ENCODE measurements at regions not wholly inside any gene's neighbourhood (a gene's known extent, or its start where the extent isn't known, plus 50 kb on each side); places are given as distances from the start of the nearest gene placed in this dataset.

DNA sequence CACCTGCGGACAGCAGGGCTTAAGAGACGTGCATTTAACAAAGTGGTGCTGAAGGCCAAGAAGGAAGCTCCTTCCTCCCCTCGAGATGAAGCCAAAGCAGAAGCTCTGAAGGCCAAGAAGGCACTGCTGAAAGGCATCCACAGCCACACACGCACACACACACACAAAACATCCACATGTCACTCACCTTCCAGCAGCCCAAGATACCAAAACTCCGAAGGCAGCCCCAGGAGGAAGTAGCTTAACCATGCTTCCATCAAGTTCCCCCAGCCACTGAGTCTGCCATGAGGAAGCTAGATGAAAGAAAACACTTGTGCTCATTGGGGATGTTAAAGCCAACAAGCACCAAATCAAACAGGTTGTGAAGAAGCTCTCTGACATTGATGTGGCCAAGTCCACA is 175.7 kb upstream of the POU3F3 start:
- no peak for DNase-seq (ENCODE audit: low read depth)

GRCh38 chr2:104685591-104685990 is 168.3 kb upstream of the POU3F3 start:
- no peak for DNase-seq (ENCODE audit: low read depth)

DNA sequence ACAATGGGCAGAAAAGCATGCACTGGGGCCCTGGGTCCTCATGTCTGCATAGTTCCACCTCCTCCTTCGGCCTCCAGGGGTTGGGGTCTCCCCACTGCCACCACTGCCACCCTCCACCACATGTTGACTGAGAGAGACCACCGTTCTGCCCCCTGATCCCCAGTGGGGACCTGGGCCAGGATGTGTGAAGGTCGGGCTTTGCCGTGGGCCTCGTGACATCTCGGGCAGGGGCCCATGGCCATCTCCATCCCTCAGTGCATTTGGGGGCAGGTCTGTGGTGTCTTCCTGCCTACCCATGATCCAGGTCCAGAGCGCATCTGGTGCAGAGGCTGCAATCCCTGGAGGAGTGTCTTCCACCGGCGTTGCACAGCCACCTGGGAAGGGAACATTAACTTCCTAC is 166.8 kb upstream of the POU3F3 start:
- no peak for DNase-seq (ENCODE audit: low read depth)

GRCh38 chr2:104690255-104690984 is 163.5 kb upstream of the POU3F3 start:
- DNase-seq (ENCODE audit: low read depth), result no peak

DNA sequence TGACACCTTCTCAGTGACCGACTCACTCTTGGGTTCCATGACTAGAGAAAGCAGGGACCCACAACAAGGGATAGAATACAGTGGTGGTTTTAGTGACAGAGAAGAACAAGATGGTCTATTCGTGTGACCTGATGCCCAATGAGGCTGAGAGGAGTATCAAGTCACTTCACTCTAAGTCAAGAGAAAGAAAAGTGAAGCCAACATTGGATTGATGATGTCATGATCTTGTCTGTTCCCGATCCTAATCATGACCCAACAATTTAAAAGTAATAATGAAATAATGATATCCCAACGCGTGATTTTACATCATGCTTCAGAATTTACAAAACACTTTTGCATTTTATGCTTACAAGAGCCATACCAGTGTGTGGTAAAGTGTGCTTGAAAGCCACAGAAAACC is 155.6 kb upstream of the POU3F3 start:
- no peak for DNase-seq (ENCODE audit: low read depth)

- no peak for DNase-seq (ENCODE audit: low read depth)
Measured at GRCh38 chr2:104701411-104701911, 152.5 kb upstream of the POU3F3 start.

- no peak for DNase-seq (ENCODE audit: low read depth)
Measured at GRCh38 chr2:104702031-104702850, 151.7 kb upstream of the POU3F3 start.

DNA sequence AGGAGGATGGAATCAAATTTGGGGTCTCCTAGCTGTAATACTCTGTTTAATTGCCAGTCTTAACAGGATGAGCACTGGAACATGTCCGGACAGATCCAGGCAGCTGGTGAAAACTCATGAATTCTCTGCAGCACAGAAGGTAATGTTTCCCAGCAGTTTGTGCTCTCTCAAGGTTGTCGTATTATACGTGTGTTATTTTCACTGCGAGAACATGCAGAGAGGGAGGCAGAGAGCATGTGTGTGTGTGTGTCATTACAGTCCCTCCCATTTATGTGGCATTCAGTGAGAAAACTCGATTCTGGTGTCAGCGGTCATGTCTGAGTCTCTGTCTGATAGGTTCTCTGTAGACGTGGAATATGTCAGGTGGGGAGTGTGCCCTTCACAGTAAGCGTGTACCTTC is 150.2 kb upstream of the POU3F3 start:
- DNase-seq (ENCODE audit: low read depth), result no peak

DNA sequence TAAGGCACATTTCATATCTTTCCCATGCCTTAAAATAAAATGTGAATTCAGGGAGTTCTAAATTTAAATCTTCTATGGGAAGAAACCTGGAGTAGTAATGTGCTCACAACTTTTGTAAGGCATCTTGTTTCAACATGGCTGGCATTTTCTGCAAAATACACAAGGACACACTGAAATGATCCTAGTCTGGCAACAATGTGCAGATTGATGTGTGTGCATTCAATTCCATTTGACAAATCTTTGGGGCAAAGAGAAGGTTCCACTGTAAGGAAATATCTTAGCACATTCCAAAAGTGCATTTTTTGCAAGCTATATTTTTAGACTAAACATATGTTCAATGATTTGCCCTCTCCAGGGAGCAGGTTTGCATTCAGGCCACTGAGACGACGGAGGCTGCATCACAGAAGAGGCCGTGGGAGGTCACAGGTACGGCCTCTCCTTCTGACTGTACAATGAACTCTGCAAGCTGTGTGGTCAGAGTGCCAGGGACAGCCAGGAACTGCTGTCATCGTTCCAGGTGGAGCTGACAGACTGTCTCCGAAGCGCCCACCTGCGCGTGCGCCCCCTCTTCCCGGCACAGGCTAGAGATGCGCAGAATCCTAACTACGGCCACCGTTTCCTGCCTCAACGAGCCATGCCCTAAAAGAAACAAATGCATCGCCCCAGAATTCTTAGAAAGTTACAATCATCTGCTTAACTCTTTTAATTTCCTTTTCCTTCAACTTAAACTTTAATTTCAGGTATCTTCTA is 149.2 kb upstream of the POU3F3 start:
- no peak for DNase-seq (ENCODE audit: low read depth)

DNA sequence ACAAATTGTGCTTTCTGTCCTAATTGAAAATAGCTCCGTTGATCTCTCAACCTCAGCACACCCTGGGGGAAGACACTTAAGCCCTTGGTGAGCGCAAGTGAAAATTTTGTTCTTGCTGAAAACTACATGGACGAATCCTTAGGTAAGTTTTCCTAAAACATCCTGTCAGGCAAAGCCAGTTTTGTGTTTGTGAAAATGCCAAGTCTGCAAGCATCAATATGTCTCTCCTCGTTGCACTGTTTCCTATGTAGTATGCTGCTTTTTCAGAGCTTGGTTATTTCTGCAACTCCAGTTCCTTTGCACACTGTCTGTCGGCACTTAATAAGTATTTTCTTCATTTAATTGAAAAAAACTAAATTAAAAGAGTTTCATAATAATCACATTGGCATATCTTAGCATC is 146.9 kb upstream of the POU3F3 start:
- no peak for DNase-seq (ENCODE audit: low read depth)

DNA sequence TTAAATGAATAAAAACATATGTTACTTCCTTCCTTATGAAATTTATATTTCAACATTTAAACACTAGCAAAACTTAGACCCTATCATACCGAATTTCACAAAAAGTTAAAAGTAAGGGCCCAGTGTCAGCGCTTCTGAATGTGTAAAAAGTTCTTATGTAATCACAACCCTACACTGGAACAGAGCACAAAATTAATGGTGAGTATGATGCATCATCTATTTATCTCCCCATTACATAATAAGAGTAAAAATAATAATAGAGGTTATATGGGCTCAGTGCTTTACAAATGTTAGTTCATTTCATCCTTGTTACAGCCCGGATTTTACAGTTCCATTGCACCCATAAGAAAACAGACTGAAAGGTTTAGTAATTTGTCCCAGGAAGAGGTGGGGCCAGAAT is 144.9 kb upstream of the POU3F3 start:
- no peak for DNase-seq (ENCODE audit: low read depth)

GRCh38 chr2:104716061-104716460 is 137.9 kb upstream of the POU3F3 start:
- no peak for DNase-seq (ENCODE audit: low read depth)

DNA sequence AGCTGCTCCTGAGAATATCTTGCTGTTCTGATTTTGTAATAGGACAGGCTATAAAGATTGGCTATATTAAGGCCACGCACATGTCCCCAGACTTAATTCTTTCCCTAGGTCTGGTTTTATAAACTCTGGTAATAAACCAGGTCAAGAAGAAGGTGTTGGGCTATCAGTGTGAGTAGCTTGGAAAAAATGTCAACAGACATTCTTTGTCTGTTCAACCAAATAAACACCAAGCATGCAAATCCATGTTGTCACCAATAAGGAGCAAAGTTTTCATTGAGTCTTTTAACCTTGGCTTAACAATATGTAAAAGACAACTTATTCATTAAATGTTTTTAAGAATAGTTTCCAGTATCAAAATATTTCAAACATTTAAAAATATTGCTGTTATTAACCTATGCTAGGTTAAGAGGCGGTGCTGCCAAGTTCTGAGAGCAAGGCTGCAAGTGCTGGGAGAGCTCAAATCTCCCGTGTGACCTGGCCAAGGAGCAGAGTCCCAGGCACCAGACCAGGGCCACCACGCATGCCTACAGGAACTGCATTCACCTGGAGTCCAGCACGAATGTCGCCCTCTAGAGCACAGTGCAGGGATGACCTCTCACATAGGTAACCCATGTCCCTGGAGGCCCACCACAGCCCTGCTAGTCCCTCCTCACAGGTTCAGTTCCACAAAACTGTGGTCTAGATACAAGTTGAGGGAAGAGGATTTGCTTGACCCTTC is 120.5 kb upstream of the POU3F3 start:
- no peak for DNase-seq (ENCODE audit: low read depth)

DNA sequence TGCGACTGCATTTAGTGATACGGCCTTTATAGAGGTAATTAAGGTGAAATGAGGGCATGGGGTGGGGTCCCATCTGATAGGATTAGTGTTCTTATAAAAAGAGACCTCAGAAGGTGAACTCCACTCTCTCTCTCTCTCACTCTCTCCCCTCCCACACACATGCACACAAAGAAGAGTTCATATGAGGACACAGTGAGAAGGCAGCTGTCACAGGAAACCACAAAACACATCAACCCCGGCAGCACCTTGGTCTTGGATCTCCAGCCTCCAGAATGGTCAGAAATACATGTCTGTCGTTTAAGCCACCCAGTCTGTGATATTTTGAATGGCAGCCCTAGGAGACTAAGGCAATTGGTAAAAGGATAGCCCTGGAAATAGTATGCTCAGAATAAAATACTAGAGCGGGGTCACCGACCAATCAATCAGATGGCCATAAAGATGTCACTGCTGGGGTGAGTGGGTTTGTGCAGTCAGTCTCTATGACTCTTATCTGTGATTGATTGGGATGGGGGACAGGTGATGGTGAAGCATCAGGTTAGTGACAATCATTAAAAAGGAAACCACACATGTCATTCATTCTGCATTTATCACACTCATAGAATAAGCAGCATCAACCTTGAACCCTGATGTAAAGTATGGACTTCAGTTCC is 118.9 kb upstream of the POU3F3 start:
- DNase-seq (ENCODE audit: low read depth), result peak; percentile 53

- DNase-seq (ENCODE audit: low read depth), result peak; percentile 63
Measured at GRCh38 chr2:104736026-104736425, 117.9 kb upstream of the POU3F3 start.

GRCh38 chr2:104741860-104742259 is 112.1 kb upstream of the POU3F3 start:
- DNase-seq (ENCODE audit: low read depth), result no peak

DNA sequence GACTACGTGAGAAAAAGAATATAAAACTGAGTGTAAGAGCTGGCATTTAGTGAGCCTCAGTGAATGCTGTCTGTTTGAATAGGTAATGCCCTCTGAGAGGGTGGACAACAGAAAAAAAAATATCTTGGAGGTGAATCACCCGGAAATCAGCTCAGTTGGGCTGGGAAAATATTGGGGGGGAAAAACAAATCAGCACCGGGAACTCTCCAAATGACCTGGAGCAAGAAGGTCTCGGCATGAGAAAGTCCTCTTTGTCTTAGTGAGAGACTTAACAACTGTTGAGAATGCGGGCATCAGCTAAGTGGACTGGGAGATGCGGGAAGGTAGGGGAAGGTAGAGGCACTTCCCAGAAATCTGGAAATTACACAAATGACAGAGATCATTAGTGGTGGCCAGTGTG is 109.4 kb upstream of the POU3F3 start:
- DNase-seq (ENCODE audit: low read depth), result peak; percentile 41

- no peak for DNase-seq (ENCODE audit: low read depth)
Measured at GRCh38 chr2:104745846-104746245, 108.1 kb upstream of the POU3F3 start.

- DNase-seq (ENCODE audit: low read depth), result no peak
Measured at GRCh38 chr2:104746299-104746698, 107.6 kb upstream of the POU3F3 start.

- DNase-seq (ENCODE audit: low read depth), result no peak
Measured at GRCh38 chr2:104746858-104747257, 107.1 kb upstream of the POU3F3 start.

All from HT1080 (cell line).